Left kidney (tissue), 1 donor: ENCODE measurements at regions not wholly inside any gene's neighbourhood (a gene's known extent, or its start where the extent isn't known, plus 50 kb on each side); places are given as distances from the start of the nearest gene placed in this dataset.
"Not testable (repeated sequence)": the region's sequence is repeated elsewhere in the genome, so short reads cannot be mapped to it uniquely, and the experiment has no call there.

ENCODE experiments used
- DNase-seq: peaks from one replicate; pipeline ENCODE4 v3.0.0-alpha.2; 2013

GRCh38 chr14:86790408-86791364 lies 1202.3 kb downstream of the GALC start:
- no peak for DNase-seq

GRCh38 chr14:86788224-86788623 lies 1204.8 kb downstream of the GALC start:
- no peak for DNase-seq

DNA sequence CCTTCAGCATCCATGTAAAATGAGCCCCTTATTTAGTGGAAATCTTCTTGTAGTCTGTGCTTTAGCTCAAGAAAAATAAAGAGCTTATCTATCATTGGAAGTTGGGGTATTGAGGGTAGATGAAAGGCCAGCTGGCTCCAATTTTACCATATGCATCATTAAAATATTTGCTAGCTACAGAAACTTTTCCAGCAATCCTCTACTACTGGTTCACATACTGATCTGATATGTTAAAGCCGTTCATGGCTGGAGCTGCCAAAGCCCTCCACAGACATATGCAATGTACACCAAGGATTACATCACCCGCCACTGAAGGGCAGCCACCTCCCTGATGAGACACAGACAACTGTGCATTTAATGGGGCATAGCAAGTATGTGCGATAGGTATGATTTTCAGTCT lies 1205.3 kb downstream of the GALC start:
- peak; percentile 35 for DNase-seq

DNA sequence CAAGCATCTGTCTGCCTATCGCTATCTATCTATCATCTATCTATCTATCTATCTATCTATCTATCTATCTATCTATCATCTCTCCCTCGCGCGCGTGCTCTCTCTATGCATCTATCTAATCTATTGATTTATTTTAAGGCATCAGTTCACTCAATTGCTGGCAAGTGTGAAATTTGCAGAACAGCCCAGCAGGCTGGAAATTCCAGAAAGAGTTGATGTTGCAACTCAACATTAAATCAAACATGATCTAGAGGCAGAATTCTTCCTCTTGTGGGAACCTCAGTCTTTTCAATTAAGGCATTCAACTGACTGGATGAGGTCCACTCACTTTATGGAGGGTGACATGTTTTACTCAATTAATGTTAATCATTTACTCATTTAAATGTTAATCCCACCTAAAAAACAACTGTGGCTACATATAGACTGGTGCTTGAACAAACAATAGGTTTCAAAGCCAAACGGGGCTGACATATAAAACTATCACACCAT lies 1210.8 kb downstream of the GALC start:
- no peak for DNase-seq

GRCh38 chr14:86780876-86781510 lies 1212.0 kb downstream of the GALC start:
- DNase-seq: no peak

GRCh38 chr14:86780461-86780860 lies 1212.5 kb downstream of the GALC start:
- no peak for DNase-seq

DNA sequence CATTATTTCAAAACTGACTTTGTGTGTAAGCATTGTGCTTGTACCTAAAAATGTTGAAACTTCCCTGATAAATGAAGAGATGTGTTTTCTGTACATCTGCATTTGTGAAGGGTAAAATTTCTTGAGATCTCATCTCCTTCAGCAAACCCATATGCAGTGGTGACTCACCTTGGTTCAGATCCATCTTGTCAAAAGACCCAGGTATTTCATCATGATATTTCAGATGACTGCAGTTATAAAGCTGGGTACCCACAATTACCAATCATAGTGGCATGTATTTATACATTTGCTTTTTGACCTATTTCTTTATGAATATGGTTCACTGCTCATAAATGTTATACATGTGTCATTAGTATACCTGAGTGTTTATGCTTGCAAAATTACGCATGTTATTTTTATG lies 1213.6 kb downstream of the GALC start:
- DNase-seq: no peak

- no peak for DNase-seq
These were observed 1214.9 kb downstream of the GALC start for GRCh38 chr14:86777963-86778602.

DNA sequence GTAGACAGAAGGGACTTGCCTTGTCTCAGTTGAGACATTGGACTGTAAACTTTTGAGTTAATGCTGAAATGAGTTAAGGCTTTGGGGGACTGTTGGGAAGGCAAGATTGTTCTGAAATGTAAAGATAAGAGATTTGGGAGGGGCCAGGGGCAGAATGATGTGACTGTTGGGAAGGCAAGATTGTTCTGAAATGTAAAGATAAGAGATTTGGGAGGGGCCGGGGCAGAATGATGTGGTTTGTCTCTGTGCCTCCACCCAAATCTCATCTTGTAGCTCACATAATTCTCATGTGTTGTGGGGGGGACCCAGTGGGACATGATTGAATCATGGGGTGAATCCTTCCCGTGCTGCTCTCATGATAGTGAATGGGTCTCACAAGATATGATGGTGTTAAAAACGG lies 1217.1 kb downstream of the GALC start:
- DNase-seq: not testable (repeated sequence)

GRCh38 chr14:86774916-86775315 lies 1218.1 kb downstream of the GALC start:
- DNase-seq: no peak

- DNase-seq: no peak
These were observed 1220.9 kb downstream of the GALC start for GRCh38 chr14:86772075-86772474.

DNA sequence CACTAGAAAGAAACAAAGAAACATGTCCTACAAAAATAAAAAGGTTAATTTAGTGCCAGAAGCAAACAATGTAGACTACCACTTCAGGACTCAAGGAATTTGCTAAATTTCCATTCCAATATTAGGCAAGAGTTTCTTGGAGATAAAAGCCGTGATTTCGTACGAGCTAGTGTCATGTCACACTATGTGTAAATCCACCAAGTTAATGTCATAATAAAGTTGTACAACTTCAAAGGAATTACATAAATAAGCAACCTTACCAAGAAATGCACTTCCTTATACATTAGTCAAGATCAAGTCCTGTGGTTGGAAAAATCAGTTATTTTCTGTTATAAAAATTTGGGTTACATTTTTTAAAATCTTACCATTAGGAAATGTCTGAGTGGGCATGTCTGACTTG lies 1222.8 kb downstream of the GALC start:
- DNase-seq: no peak

DNA sequence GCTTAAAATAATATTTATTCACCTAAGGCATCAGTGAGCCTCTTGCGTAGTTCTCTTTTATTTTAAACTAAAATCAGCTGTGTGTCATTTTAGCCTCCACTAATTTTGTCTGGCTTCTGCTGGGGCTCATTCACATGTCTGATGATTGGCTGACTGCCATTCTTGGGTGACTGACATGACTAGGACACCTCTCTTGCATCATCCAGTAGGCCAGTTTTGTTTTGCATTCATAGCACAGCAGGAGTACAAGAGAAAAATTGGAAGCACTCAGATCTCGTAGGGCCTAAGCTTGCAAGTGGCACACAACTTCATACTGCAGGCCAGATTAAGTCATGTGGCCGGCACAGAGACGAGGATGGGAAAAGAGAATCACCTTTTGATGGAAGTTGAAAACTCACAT lies 1226.5 kb downstream of the GALC start:
- no peak for DNase-seq

DNA sequence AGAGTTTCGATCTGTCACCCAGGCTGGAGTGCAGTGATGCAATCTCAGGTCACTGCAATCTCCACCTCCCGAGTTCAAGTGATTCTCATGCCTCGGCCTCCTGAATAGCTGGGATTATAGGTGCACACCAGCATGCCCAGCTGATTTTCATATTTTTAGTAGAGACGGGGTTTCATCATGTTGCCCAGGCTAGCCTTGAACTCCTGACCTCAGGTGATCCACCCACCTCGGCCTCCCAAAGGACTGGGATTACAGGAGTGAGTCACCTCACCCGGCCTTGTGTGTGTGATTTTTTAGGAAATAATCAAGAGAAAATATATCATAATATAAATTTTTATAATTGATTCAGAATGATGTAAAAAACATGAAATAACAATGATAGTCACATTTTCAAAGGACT lies 1231.4 kb downstream of the GALC start:
- no peak for DNase-seq

- DNase-seq: no peak
These were observed 1226.7 kb downstream of the FLRT2 start for GRCh38 chr14:86756521-86757190.

GRCh38 chr14:86750488-86750887 lies 1220.5 kb downstream of the FLRT2 start:
- not testable (repeated sequence) for DNase-seq

- no peak for DNase-seq
These were observed 1209.8 kb downstream of the FLRT2 start for GRCh38 chr14:86739761-86740160.

DNA sequence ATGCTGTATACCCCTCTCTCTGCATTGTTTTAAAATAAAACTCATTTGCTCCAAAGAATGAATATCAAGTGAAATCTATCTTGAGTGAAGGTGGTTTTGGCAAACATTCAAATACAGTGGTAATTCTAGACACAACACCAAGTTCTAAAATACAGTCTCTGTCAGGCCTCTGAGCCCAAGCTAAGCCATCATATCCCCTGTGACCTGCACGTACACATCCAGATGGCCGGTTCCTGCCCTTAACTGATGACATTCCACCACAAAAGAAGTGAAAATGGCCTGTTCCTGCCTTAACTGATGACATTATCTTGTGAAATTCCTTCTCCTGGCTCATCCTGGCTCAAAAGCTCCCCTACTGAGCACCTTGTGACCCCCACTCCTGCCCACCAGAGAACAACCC lies 1201.5 kb downstream of the FLRT2 start:
- not testable (repeated sequence) for DNase-seq

GRCh38 chr14:86723254-86723624 lies 1193.3 kb downstream of the FLRT2 start:
- DNase-seq: no peak

GRCh38 chr14:86722612-86723253 lies 1192.8 kb downstream of the FLRT2 start:
- no peak for DNase-seq

GRCh38 chr14:86714575-86714974 lies 1184.6 kb downstream of the FLRT2 start:
- DNase-seq: no peak

- no peak for DNase-seq
These were observed 1184.2 kb downstream of the FLRT2 start for GRCh38 chr14:86714153-86714552.
